Endothelial cell of umbilical vein (primary cell): ENCODE measurements at regions not wholly inside any gene's neighbourhood (a gene's known extent, or its start where the extent isn't known, plus 50 kb on each side); places are given as distances from the start of the nearest gene placed in this dataset.

Experiments used
- BruUV-seq: library from RNA; stranded (reverse); fragments of 400-500 nt; replicated peaks from 2 replicates; lab custom pipeline; 2021; lab: Mats Ljungman, UMichigan
- CTCF ChIA-PET: fragments of 300-600, 350-600 bp; sonication (Branson Sonifier 250); formaldehyde crosslinking; loops from one replicate; lab custom pipeline; 2021; ENCODE audit warnings: antibody characterized with exemption, inconsistent platforms; lab: Charles Lee
- POLR2A ChIA-PET: fragments of 300-600, 350-600 bp; sonication (Branson Sonifier 250); formaldehyde crosslinking; loops from one replicate; lab custom pipeline; 2021; ENCODE audit warnings: antibody characterized with exemption, inconsistent platforms; lab: Charles Lee
- DNase-seq: peaks from one replicate; pipeline ENCODE4 v3.0.0-alpha.2; 2011; ENCODE audit warnings: low read depth, low spot score
- FAIRE-seq: peaks from 2 replicates; lab custom pipeline; 2011; peaks lifted over from hg19 to GRCh38; lab: Jason Lieb, UNC
- H2AFZ ChIP-seq: 2 replicates; pipeline ENCODE4 v1.6.0; 2012; ENCODE audit warnings: low read depth, low read length, control low read depth, inconsistent platforms
- H3K27ac ChIP-seq: 2 replicates; pipeline ENCODE4 v1.5.1; 2011; ENCODE audit warnings: low read depth, mild to moderate bottlenecking, control low read depth, low read length, moderate library complexity; ENCODE audit not compliant: insufficient read depth
- H3K27me3 ChIP-seq, 2 experiments: 2 replicates each; pipeline versions ENCODE4 v1.6.0 to v1.6.1; 2011; ENCODE audit warnings: low read length in 2 of 2, mixed read lengths in 1 of 2; ENCODE audit not compliant: control insufficient read depth in 2 of 2, insufficient read depth in 2 of 2
- H3K36me3 ChIP-seq, 2 experiments: 2 replicates in 1 of 2; 3 replicates in 1 of 2; pipeline ENCODE4 v1.5.1; 2011; ENCODE audit warnings: low read length in 2 of 2, mild to moderate bottlenecking in 1 of 2, moderate library complexity in 1 of 2; ENCODE audit not compliant: control insufficient read depth in 2 of 2, insufficient read depth in 2 of 2; ENCODE audit errors: extremely low read depth in 1 of 2
- H3K4me1 ChIP-seq: 3 replicates; pipeline ENCODE4 v1.5.1; 2011; ENCODE audit warnings: mild to moderate bottlenecking, low read length; ENCODE audit not compliant: control insufficient read depth, insufficient read depth; ENCODE audit errors: extremely low read depth
- H3K4me2 ChIP-seq: 2 replicates; pipeline ENCODE4 v1.6.1; 2011; ENCODE audit warnings: low read length, control low read depth, mixed read lengths; ENCODE audit not compliant: insufficient read depth
- H3K4me3 ChIP-seq, 3 experiments: fragments of 200-600 bp in 1 of 3; sonication (generic), shearing (Covaris generic) in 1 of 3; replicated peaks in 1 of 3; 2 replicates each; pipeline ENCODE4 v1.5.1; 2011 to 2016; ENCODE audit warnings: control low read depth in 3 of 3, low read length in 3 of 3, mild to moderate bottlenecking in 2 of 3, inconsistent platforms in 1 of 3, low read depth in 1 of 3, moderate library complexity in 1 of 3; ENCODE audit not compliant: insufficient read depth in 1 of 3
- H3K79me2 ChIP-seq: 2 replicates; pipeline ENCODE4 v1.6.0; 2012; ENCODE audit warnings: low read length, inconsistent platforms; ENCODE audit not compliant: control insufficient read depth, insufficient read depth
- H3K9ac ChIP-seq: replicated peaks from 2 replicates; pipeline ENCODE3; 2011; ENCODE audit warnings: low read length, control low read depth; ENCODE audit not compliant: insufficient read depth; ENCODE audit errors: extremely low read depth
- H3K9me1 ChIP-seq: replicated peaks from 3 replicates; pipeline ENCODE4 v1.6.0; 2011; ENCODE audit warnings: mild to moderate bottlenecking, low read length; ENCODE audit not compliant: control insufficient read depth, insufficient read depth; ENCODE audit errors: extremely low read depth
- H3K9me3 ChIP-seq: replicated peaks from 2 replicates; pipeline ENCODE4 v1.5.1; 2012; ENCODE audit warnings: low read length, inconsistent platforms; ENCODE audit not compliant: control insufficient read depth, insufficient read depth
- H4K20me1 ChIP-seq: replicated peaks from 2 replicates; pipeline ENCODE3; 2011; ENCODE audit warnings: mild to moderate bottlenecking, low read length; ENCODE audit not compliant: control insufficient read depth, insufficient read depth; ENCODE audit errors: extremely low read depth
- EZH2 ChIP-seq: IDR thresholded peaks from 2 replicates; pipeline ENCODE4 v1.6.1; 2012; ENCODE audit warnings: borderline replicate concordance, low read depth, mild to moderate bottlenecking, moderate library complexity, low read length, inconsistent platforms; ENCODE audit not compliant: severe bottlenecking
- FOS ChIP-seq: IDR thresholded peaks from 2 replicates; pipeline ENCODE4 v1.6.1; 2011; ENCODE audit warnings: mild to moderate bottlenecking, low read length, moderate library complexity, borderline replicate concordance; ENCODE audit not compliant: insufficient read depth
- GATA2 ChIP-seq: IDR thresholded peaks from 2 replicates; pipeline ENCODE4 v1.7.0; 2011; ENCODE audit warnings: low read depth, mild to moderate bottlenecking, moderate library complexity, mixed read lengths, low read length; ENCODE audit not compliant: insufficient read length, insufficient read depth
- JUN ChIP-seq: IDR thresholded peaks from 2 replicates; pipeline ENCODE4 v1.6.1; 2011; ENCODE audit warnings: borderline replicate concordance, low read depth; ENCODE audit not compliant: insufficient read length, insufficient read depth
- MYC ChIP-seq: IDR thresholded peaks from one replicate; pipeline ENCODE4 v1.6.1; 2011; ENCODE audit warnings: mild to moderate bottlenecking, low read depth, low read length
- POLR2A ChIP-seq: IDR thresholded peaks from 2 replicates; pipeline ENCODE4 v1.6.1; 2012; ENCODE audit warnings: low read depth, mild to moderate bottlenecking, control low read depth, low read length
- POLR2AphosphoS5 ChIP-seq: IDR thresholded peaks from 2 replicates; pipeline ENCODE4 v1.6.1; 2012; ENCODE audit warnings: low read depth, mild to moderate bottlenecking, control low read depth, low read length, moderate library complexity; ENCODE audit not compliant: insufficient read depth
- dilution Hi-C: fragments of 300-500 bp; cut with MboI; formaldehyde crosslinking; loops from one replicate; pipeline ENCODE4 v1.15.0; 2019; ENCODE audit warnings: low sequenced_read_pairs; ENCODE audit not compliant: extremely low pct_ligation_motif_present
- intact Hi-C: fragments of 100-400 bp; cut with micrococcal nuclease; formaldehyde crosslinking; loops from one replicate; pipeline ENCODE4 v1.10.0; 2022
- TF ChIP-seq, protein P1 (sequence below): IDR thresholded peaks from 2 replicates; pipeline ENCODE4 v1.6.1; 2011; ENCODE audit not compliant: insufficient read depth, insufficient read length
- TF ChIP-seq, protein P2 (sequence below), 2 donors: IDR thresholded peaks; 1 replicate in 1 of 2; 2 replicates in 1 of 2; pipeline ENCODE4 v1.5.1; 2011; ENCODE audit warnings: low read length in 2 of 2, mild to moderate bottlenecking in 2 of 2, moderate library complexity in 2 of 2, control low read depth in 1 of 2, inconsistent platforms in 1 of 2, low read depth in 1 of 2; ENCODE audit not compliant: insufficient read depth in 1 of 2; ENCODE audit errors: extremely low read depth in 1 of 2

DNA sequence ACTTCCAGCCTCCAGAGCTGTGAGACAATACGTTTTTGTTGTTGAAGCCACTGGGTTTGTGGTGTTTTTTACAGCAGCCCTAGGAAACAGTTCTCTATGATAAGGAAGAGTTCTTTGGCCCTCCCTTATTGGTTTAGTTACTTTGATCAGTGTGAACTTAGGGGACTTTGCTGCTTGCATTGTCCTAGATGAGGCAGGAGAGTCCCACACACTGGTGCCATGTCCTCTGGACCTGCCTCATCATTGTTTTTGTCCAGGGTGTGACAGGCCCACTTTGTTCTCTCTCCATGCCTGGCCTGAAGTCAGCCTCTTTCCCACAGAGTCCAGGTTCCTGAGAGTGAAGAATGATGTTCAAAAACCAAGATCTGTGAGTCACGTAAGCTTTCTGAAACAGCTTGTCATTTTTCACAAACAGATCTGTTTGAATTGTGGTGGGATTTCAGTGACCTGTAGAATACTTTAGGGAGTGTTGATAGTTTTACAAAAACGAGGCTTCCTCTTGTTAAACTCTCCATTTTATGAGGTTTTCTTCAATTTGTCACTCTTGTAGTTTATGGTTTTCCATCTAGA, 63.8 kb downstream of the ING1 start:
- H3K9me1 ChIP-seq = no peaks in the 10 kb centered on the region
- no peak overlapping the region for H2AFZ ChIP-seq
- H4K20me1 ChIP-seq = no peaks in the 10 kb centered on the region
- no peaks in the 10 kb centered on the region for H3K27me3 ChIP-seq
- H3K4me1 ChIP-seq = no peaks in the 10 kb centered on the region
- H3K4me3 ChIP-seq = no peak overlapping the region
- no peaks in the 10 kb centered on the region for H3K79me2 ChIP-seq
- CTCF ChIA-PET = interaction anchor here (1.6 kb wide), 1 partner anchor 22 kb away, joined by 4 read pairs; no protein-coding TSS in a partner anchor
- intact Hi-C loops (no loop called here), dilution Hi-C loops (no loop called here)
- no peaks in the 10 kb centered on the region for H3K9me3 ChIP-seq
- POLR2A ChIA-PET = no interaction called here
- no peak overlapping the region for H3K9ac ChIP-seq
- no peak overlapping the region for H3K27ac ChIP-seq
- DNase-seq (no peak), FAIRE-seq (no peak)
- no peaks in the 10 kb centered on the region for H3K36me3 ChIP-seq
- H3K4me2 ChIP-seq = no peak overlapping the region
- no peak for TF ChIP-seq EZH2
- TF ChIP-seq, protein P1, sequence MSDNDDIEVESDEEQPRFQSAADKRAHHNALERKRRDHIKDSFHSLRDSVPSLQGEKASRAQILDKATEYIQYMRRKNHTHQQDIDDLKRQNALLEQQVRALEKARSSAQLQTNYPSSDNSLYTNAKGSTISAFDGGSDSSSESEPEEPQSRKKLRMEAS = no peak
- no peak for TF ChIP-seq POLR2AphosphoS5
- TF ChIP-seq, protein P2, sequence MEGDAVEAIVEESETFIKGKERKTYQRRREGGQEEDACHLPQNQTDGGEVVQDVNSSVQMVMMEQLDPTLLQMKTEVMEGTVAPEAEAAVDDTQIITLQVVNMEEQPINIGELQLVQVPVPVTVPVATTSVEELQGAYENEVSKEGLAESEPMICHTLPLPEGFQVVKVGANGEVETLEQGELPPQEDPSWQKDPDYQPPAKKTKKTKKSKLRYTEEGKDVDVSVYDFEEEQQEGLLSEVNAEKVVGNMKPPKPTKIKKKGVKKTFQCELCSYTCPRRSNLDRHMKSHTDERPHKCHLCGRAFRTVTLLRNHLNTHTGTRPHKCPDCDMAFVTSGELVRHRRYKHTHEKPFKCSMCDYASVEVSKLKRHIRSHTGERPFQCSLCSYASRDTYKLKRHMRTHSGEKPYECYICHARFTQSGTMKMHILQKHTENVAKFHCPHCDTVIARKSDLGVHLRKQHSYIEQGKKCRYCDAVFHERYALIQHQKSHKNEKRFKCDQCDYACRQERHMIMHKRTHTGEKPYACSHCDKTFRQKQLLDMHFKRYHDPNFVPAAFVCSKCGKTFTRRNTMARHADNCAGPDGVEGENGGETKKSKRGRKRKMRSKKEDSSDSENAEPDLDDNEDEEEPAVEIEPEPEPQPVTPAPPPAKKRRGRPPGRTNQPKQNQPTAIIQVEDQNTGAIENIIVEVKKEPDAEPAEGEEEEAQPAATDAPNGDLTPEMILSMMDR (IDR thresholded peaks at IDR 0.05; ENCODE audit: extremely low read depth in 1 of 2, insufficient read depth in 1 of 2, low read depth in 1 of 2, low read length in 2 of 2) = no peak
- no peak for TF ChIP-seq GATA2
- no peak for TF ChIP-seq FOS
- TF ChIP-seq MYC = no peak
- no peak for TF ChIP-seq JUN
- TF ChIP-seq POLR2A = no peak
- BruUV-seq = no TSS peak
